ENCODE measurements at regions not wholly inside any gene's neighbourhood (a gene's known extent, or its start where the extent isn't known, plus 50 kb on each side); places are given as distances from the start of the nearest gene placed in this dataset.

GRCh38 chr18:38811209-38811608 lies 1245.6 kb upstream of the CELF4 start:
- TF ChIP-seq CTCF (IDR thresholded peaks at IDR 0.05) = no peak
- TF ChIP-seq POLR2A (IDR thresholded peaks at IDR 0.05) = no peak

All from Peyer's patch (tissue), 4 donors.